ENCODE measurements at regions not wholly inside any gene's neighbourhood (a gene's known extent, or its start where the extent isn't known, plus 50 kb on each side); places are given as distances from the start of the nearest gene placed in this dataset.

- no peaks in the 10 kb centered on the region for H3K9me3 Mint-ChIP-seq
- peaks cover 3% of the 10 kb centered on the region for H3K27me3 Mint-ChIP-seq
- H3K27ac Mint-ChIP-seq, result no peak overlapping the region
- no peak for ATAC-seq (replicated peaks)
- H3K4me1 Mint-ChIP-seq, result no peaks in the 10 kb centered on the region
- H3K4me3 Mint-ChIP-seq, result no peak overlapping the region
- no peaks in the 10 kb centered on the region for H3K36me3 Mint-ChIP-seq (ENCODE audit: low read depth)
Measured at GRCh38 chr3:194250098-194251002, 100.8 kb downstream of the CPN2 start.

- no peak overlapping the region for H3K27ac Mint-ChIP-seq
Measured at GRCh38 chr3:194251007-194251406, 100.1 kb downstream of the CPN2 start.

GRCh38 chr3:194251461-194251860 is 99.7 kb downstream of the CPN2 start:
- ATAC-seq (replicated peaks), result no peak
- H3K4me1 Mint-ChIP-seq, result peaks cover 4% of the 10 kb centered on the region
- H3K36me3 Mint-ChIP-seq (ENCODE audit: low read depth), result no peaks in the 10 kb centered on the region
- no peak overlapping the region for H3K27ac Mint-ChIP-seq
- peaks cover 3% of the 10 kb centered on the region for H3K27me3 Mint-ChIP-seq
- no peak overlapping the region for H3K4me3 Mint-ChIP-seq
- no peaks in the 10 kb centered on the region for H3K9me3 Mint-ChIP-seq

More at GRCh38 chr3:194251007-194251406, 100.1 kb downstream of the CPN2 start:
- no peak for ATAC-seq (replicated peaks)
- H3K4me3 Mint-ChIP-seq, result no peak overlapping the region
- peaks cover 4% of the 10 kb centered on the region for H3K4me1 Mint-ChIP-seq
- H3K36me3 Mint-ChIP-seq (ENCODE audit: low read depth), result no peaks in the 10 kb centered on the region
- peaks cover 3% of the 10 kb centered on the region for H3K27me3 Mint-ChIP-seq
- H3K9me3 Mint-ChIP-seq, result no peaks in the 10 kb centered on the region

- Mint-ChIP-seq H3K27ac (no peak overlapping the region), H3K4me1 (peaks cover 4% of the 10 kb centered on the region), H3K36me3 (ENCODE audit: low read depth) (no peaks in the 10 kb centered on the region), H3K27me3 (peaks cover 3% of the 10 kb centered on the region), H3K4me3 (no peak overlapping the region), H3K9me3 (no peaks in the 10 kb centered on the region)
- ATAC-seq (replicated peaks), result no peak
Measured at GRCh38 chr3:194251891-194252560, 99.1 kb downstream of the CPN2 start.

- Mint-ChIP-seq H3K4me1 (peaks cover 4% of the 10 kb centered on the region), H3K9me3 (no peaks in the 10 kb centered on the region), H3K4me3 (no peak overlapping the region), H3K36me3 (ENCODE audit: low read depth) (no peaks in the 10 kb centered on the region), H3K27ac (no peak overlapping the region), H3K27me3 (no peaks in the 10 kb centered on the region)
- no peak for ATAC-seq (replicated peaks)
Measured at GRCh38 chr3:194253270-194253669, 97.9 kb downstream of the CPN2 start.

GRCh38 chr3:194254040-194254439 is 97.1 kb downstream of the CPN2 start:
- Mint-ChIP-seq H3K4me3 (no peak overlapping the region), H3K9me3 (no peaks in the 10 kb centered on the region), H3K27ac (no peak overlapping the region), H3K4me1 (peaks cover 4% of the 10 kb centered on the region), H3K36me3 (ENCODE audit: low read depth) (no peaks in the 10 kb centered on the region), H3K27me3 (no peaks in the 10 kb centered on the region)
- no peak for ATAC-seq (replicated peaks)

GRCh38 chr3:194255252-194256039 is 95.7 kb downstream of the CPN2 start:
- no peaks in the 10 kb centered on the region for H3K36me3 Mint-ChIP-seq (ENCODE audit: low read depth)
- ATAC-seq (replicated peaks), result peak; percentile 85
- peak overlapping the region; percentile 72 for H3K27ac Mint-ChIP-seq
- H3K27me3 Mint-ChIP-seq, result no peaks in the 10 kb centered on the region
- H3K9me3 Mint-ChIP-seq, result no peaks in the 10 kb centered on the region
- H3K4me1 Mint-ChIP-seq, result peaks cover 4% of the 10 kb centered on the region
- H3K4me3 Mint-ChIP-seq, result peak overlapping the region; percentile 68

- H3K9me3 Mint-ChIP-seq, result no peaks in the 10 kb centered on the region
- H3K4me1 Mint-ChIP-seq, result peaks cover 4% of the 10 kb centered on the region
- H3K4me3 Mint-ChIP-seq, result peak overlapping the region; percentile 68
- ATAC-seq (replicated peaks), result no peak
- H3K27me3 Mint-ChIP-seq, result no peaks in the 10 kb centered on the region
- no peaks in the 10 kb centered on the region for H3K36me3 Mint-ChIP-seq (ENCODE audit: low read depth)
- peak overlapping the region; percentile 72 for H3K27ac Mint-ChIP-seq
Measured at GRCh38 chr3:194256040-194256945, 94.8 kb downstream of the CPN2 start.

- Mint-ChIP-seq H3K9me3 (no peaks in the 10 kb centered on the region), H3K4me1 (peaks cover 4% of the 10 kb centered on the region), H3K4me3 (no peak overlapping the region), H3K27ac (no peak overlapping the region), H3K36me3 (ENCODE audit: low read depth) (no peaks in the 10 kb centered on the region), H3K27me3 (no peaks in the 10 kb centered on the region)
- ATAC-seq (replicated peaks), result no peak
Measured at GRCh38 chr3:194257151-194257621, 93.9 kb downstream of the CPN2 start.

- H3K36me3 Mint-ChIP-seq (ENCODE audit: low read depth), result no peaks in the 10 kb centered on the region
Measured at GRCh38 chr3:194257916-194258668, 93.0 kb downstream of the CPN2 start.

GRCh38 chr3:194259982-194260766 is 91.0 kb downstream of the CPN2 start:
- H3K9me3 Mint-ChIP-seq, result no peaks in the 10 kb centered on the region
- no peak overlapping the region for H3K4me3 Mint-ChIP-seq
- no peak overlapping the region for H3K27ac Mint-ChIP-seq
- no peaks in the 10 kb centered on the region for H3K27me3 Mint-ChIP-seq
- H3K36me3 Mint-ChIP-seq (ENCODE audit: low read depth), result no peaks in the 10 kb centered on the region
- H3K4me1 Mint-ChIP-seq, result peaks cover 4% of the 10 kb centered on the region
- no peak for ATAC-seq (replicated peaks)

More at GRCh38 chr3:194257916-194258668, 93.0 kb downstream of the CPN2 start:
- H3K9me3 Mint-ChIP-seq, result no peaks in the 10 kb centered on the region
- H3K4me1 Mint-ChIP-seq, result peaks cover 4% of the 10 kb centered on the region
- no peak for ATAC-seq (replicated peaks)
- H3K4me3 Mint-ChIP-seq, result no peak overlapping the region
- H3K27me3 Mint-ChIP-seq, result no peaks in the 10 kb centered on the region
- H3K27ac Mint-ChIP-seq, result no peak overlapping the region

- Mint-ChIP-seq H3K27ac (no peak overlapping the region), H3K9me3 (no peaks in the 10 kb centered on the region), H3K4me3 (no peak overlapping the region), H3K36me3 (ENCODE audit: low read depth) (no peaks in the 10 kb centered on the region), H3K27me3 (no peaks in the 10 kb centered on the region), H3K4me1 (no peaks in the 10 kb centered on the region)
- ATAC-seq (replicated peaks), result no peak
Measured at GRCh38 chr3:194261581-194262063, 89.5 kb downstream of the CPN2 start.

All from activated T-helper 17 cell treated with anti-CD3 and anti-CD28 coated beads, Interleukin-2, amount 50 U/mL, for 72 hours (primary cell).